HG02852 (cell line): ENCODE measurements at regions not wholly inside any gene's neighbourhood (a gene's known extent, or its start where the extent isn't known, plus 50 kb on each side); places are given as distances from the start of the nearest gene placed in this dataset.
A peak's percentile ranks its signal among the peaks of the same experiment; 100 is the strongest.

ENCODE experiments used
- ATAC-seq: cut with Tn5 transposase; IDR thresholded peaks from one replicate; pipeline ENCODE4 v1.9.1; 2021; ENCODE audit warnings: mild to moderate bottlenecking, moderate library complexity; ENCODE audit not compliant: unreplicated experiment

DNA sequence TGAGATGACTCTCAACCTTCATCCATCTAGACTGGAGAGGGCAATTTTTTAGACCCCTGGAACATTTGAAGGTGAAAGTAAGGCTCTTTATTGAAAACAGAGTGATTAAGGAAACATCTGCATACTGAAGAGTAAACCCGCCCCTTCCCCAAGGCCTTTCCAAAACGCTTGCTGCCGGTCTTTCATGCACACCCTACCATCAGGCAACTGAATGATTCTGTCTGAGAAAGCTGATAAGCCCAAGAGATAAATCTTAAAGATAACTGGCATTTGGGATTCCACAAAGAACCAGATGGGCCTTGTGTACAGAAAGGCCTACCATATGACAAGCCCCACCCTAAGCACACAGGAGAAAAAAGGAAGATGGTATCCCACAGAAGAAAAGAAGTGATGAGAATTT is 54.4 kb upstream of the PIK3R1 start:
- ATAC-seq, result no peak

DNA sequence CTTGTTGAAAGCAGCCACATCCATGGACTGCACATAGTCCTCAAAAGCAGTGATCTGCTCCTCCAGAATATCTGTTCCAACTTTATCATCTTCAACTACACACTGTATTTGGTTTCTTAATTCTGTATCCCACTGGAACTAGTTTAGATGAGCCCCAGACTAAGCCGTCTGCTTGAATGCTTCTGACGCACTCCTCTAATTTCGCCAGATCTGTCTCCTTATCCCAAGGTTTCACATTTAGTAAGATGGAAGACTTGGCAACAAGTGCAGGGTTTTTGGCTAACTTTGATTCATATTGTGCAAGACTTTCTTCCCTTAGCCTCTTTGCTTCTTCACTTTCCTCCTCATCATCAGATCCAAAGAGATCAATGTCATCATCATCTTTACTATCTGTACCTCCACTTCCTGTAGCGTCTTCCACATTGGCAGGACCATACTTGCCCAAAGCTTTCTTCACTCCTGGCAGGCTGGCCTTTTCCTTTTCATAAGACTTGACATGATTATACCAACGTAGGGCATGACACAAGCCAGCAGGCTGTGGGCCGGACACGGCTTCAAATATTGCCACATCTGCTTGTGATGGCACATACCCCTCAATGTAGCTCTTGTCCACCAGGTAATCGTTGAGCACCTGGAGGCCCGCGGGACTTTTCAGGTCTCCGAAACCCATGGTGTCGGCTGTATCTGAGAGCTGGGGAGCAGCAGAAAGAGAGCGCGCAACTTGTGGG is 56.2 kb upstream of the PIK3R1 start:
- no peak for ATAC-seq

DNA sequence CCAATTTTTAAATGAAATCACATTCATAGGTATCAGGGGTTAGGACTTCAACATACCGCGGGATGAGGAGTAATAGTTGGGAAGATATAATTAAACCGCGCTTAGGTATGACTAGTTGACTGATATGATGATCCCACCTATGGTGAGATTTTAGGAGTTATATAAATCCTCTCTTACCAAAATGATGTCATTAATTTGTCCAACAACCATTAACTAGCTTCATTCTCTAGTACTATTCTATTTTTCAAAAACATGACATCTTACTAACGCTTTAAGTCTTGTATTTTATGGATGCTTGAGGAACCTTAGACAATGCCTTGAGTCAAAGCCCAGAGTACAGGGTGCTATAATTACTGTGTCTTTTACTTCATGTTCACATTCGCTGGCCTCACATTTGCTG is 59.6 kb upstream of the PIK3R1 start:
- ATAC-seq, result no peak

DNA sequence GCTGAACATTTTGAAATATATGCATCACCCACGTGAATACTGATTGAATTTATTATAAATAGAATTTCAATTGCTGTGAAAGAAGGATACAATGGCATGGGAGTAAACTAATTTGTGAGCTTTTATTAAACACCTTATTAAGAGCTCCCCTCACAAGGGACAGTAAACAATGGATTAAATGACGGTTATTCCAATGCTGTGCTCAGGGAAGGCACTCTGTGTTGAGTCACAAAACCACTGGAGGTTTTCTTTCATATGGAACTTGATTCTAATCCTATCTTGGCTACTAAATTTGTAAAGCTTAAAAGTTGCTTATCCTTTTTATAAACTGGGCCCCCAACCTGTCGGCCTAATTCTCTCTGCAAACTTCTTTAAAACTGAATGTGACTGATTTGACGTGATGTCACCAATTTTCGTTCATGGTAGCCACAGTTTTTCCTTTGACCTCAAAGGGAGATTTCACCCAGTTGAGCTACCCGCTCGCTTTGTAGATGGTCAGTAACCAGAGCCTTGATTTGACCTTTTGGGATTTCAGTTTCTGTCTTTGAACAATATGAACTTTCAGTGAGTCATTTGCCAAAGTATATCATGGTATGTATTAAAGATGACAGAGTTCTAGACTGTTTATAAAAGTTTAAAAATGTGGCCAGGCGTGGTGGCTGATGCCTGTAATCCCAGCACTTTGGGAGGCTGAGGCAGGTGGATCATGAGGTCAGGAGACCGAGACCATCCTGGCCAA is 61.3 kb upstream of the PIK3R1 start:
- ATAC-seq, result no peak

- no peak for ATAC-seq
These were observed 63.7 kb upstream of the PIK3R1 start for GRCh38 chr5:68151812-68152211.

DNA sequence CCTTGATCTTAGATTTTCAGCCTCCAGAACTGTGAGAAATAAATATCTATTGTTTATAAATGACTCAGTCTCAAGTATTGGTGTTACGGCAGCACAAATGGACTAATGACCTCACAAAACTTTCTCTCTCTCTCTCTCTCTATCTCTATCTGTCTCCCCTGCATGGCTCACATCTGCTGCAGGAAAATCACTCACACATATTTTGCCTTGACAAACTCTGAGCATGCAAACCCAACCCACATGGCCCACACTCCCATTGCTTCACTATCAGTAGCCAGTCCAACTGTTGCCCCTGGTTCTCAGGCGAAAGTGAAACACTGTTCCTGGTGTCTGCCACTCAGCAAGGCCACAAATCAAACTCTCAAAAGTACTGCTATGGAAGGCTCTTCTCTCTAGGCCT is 66.4 kb upstream of the PIK3R1 start:
- ATAC-seq, result no peak

DNA sequence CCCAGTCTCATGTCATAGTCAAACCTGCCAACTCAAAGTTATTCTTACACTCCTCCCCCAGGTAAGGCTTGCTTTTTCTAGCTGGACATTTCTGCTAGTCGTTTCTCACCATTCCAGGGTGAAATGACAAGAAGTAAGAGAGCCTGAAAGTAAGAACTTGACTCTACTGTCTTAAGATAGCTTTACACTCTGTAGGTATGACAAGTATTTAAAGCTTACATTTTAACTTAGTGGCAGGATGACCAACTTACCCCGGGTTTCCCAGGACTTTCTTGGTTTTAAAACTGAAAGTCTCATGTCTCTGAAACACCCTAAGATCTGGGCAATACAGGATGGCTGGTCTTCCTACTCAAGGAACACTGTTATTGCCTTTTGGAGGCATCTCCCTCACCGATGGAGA is 67.5 kb upstream of the PIK3R1 start:
- peak; percentile 53 for ATAC-seq

GRCh38 chr5:68147659-68148058 is 67.9 kb upstream of the PIK3R1 start:
- peak; percentile 10 for ATAC-seq

DNA sequence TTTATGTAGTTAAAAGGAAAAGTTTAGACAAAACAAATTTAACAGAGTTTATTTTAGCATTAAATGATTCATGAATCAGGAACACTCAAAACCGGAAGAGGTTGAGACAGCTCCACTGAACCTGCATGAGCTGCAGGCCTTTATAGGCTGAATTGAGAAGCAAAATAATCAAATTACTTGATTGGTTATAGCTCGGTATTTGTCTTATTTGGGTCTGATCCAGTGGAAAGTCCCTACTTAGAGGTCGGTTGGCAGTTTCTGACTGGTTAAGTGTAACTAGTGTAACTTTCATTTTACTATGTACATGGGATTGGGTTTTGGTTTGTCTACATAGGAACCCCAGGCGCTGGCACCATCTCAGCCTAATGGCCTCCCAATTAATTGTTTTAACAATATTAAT is 74.1 kb upstream of the PIK3R1 start:
- peak; percentile 32 for ATAC-seq

- peak; percentile 51 for ATAC-seq
These were observed 74.8 kb upstream of the PIK3R1 start for GRCh38 chr5:68140763-68141162.

DNA sequence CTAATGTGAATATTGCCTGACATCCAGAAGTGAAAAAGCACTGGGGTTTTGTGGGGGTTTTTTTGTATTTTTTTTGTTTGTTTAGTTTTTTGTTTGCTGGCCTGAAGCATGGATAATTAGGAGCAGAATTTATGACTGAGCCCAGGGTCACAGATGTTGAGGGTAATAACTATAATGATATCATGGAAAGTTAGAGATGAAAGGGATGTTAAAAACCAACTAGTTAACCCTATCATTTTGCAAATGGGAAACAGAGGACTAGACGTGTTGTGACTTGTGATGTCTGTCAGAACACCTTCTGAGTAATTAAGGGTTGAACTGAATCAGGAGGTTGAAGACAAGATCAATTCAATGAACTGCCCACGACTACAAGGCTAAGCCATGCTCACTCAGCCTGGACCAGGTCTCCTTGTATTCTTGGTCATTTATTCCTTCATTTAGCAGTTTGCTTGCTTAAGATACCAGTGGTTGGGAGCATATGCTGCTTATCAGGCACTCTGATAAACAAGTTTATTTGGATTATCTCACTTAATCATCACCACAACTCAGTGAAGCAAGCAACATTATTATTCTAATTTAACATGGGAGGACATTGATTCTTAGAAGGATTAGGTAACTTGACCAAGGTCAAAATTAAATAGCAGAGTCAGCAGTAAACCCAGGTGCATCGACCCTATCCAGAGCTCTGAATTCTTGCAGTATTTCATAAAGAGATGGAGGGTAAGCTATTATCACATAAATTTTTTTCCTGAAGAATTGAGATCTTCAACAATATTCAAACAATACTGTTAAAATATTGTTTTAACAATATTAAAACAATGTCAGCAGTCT is 75.7 kb upstream of the PIK3R1 start:
- no peak for ATAC-seq

DNA sequence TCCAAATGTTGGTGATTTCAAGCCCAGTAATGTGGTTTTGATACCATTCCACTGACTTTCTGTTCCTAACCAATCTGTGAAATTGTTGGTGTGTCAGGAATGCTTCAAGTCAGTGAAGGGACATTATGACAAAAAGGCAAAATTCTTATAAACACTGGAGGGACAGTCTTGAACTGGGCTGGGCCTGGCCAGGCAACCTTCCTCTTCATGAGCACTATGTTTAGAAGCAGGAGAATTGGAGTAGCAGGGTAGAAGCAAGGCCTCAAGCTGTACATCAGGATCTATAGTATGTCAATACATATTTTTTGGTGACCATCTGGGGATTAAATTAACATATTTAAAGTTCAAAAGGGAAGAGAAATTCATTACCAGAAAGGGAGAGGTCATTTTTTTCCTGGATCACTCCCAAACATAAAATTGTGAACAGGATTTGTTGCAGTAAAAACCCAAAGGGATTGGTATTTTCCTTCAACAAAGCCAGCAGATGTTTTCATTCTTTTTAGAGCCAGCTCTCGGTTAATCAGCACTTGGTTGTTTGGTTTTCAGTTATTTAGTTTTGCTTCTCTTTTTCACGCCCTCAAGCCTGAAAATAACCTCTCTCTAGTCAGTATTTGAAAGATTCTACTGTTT is 77.9 kb upstream of the PIK3R1 start:
- ATAC-seq, result peak; percentile 39

GRCh38 chr5:68134669-68135313 is 80.8 kb upstream of the PIK3R1 start:
- no peak for ATAC-seq

DNA sequence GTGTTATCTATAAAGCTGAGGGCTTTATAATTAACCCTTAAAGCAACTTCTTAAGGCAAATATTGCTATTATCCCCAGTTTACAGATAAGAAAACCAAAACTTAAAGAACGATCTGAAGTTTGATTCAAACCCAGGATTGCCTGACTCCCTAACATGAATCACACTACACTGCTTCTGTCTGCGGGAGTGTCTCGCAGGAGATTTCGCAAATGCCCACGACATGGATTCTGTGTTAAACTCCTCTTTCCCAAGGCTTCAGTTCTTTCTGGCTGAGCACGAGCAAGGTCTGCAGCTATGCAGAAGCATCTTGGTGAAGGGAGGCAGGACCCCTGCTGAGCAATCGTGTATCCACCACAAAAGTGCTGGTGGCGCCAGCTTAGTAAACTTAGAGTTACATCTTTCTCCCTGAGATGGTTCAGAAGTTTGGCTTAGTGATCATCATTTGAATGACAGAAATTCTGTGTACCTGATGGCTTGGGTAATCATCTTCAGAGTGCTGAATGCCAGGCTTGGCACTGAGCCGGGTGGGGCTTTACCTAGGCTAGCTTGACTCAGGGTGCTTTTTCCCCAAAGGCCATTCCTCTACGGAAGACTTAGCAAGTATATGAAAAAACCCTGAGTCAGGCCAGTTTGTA is 81.4 kb upstream of the PIK3R1 start:
- no peak for ATAC-seq

GRCh38 chr5:68130253-68130652 is 85.3 kb upstream of the PIK3R1 start:
- ATAC-seq, result no peak

GRCh38 chr5:68129364-68129763 is 86.2 kb upstream of the PIK3R1 start:
- no peak for ATAC-seq

DNA sequence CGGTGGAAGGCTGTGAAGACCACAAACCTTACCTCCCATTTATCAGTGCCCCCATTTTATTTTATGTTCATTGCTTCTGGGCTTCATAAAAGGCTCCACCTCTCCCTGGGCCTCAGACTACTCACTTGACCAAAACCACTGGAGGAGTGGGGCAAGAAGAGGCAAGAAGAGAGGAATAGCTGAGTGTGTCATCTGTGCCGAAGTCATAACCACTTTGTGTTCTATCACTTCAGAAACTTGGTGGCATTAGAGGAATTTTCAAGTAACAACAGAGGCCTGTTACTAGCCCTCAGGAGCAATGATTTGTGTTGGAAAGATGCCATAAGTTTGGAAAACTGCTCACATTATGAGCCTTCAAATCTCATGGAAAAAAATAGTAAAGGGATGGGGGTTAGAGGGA is 88.7 kb upstream of the PIK3R1 start:
- no peak for ATAC-seq

- no peak for ATAC-seq
These were observed 92.9 kb upstream of the PIK3R1 start for GRCh38 chr5:68122439-68123328.

- ATAC-seq, result no peak
These were observed 98.6 kb upstream of the PIK3R1 start for GRCh38 chr5:68116868-68117411.
